Tibial nerve (tissue), 4 donors: ENCODE measurements at regions not wholly inside any gene's neighbourhood (a gene's known extent, or its start where the extent isn't known, plus 50 kb on each side); places are given as distances from the start of the nearest gene placed in this dataset.

Experiments used
- CTCF ChIP-seq, 5 experiments: fragments of 200-600 bp in 3 of 5; fragments of 450-650 bp in 2 of 5; sonication (generic) in 3 of 5; IDR thresholded peaks; one replicate each; pipeline ENCODE4 v1.5.1; 2016 to 2019; ENCODE audit warnings: antibody characterized with exemption in 5 of 5, mild to moderate bottlenecking in 3 of 5, moderate library complexity in 2 of 5
- EP300 ChIP-seq, 2 donors: sonication (generic); formaldehyde crosslinking; IDR thresholded peaks; one replicate each; pipeline ENCODE4 v1.6.1; 2017; ENCODE audit warnings: antibody characterized with exemption in 2 of 2, mild to moderate bottlenecking in 1 of 2
- POLR2A ChIP-seq, 2 donors: fragments of 450-650 bp; IDR thresholded peaks; one replicate each; pipeline ENCODE4 v1.6.1; 2017; ENCODE audit warnings: antibody characterized with exemption in 2 of 2, mild to moderate bottlenecking in 2 of 2, moderate library complexity in 2 of 2

GRCh38 chr6:85715797-85716196 lies 73.1 kb upstream of the SYNCRIP start:
- TF ChIP-seq EP300 (IDR thresholded peaks at IDR 0.05) (no peak), CTCF (IDR thresholded peaks at IDR 0.05) (no peak), POLR2A (IDR thresholded peaks at IDR 0.05) (no peak)
